GM12865 (cell line): ENCODE measurements at regions not wholly inside any gene's neighbourhood (a gene's known extent, or its start where the extent isn't known, plus 50 kb on each side); places are given as distances from the start of the nearest gene placed in this dataset.

ENCODE experiments used
- DNase-seq: peaks from one replicate; pipeline ENCODE4 v3.0.0; 2010; ENCODE audit warnings: low read depth
- H3K4me3 ChIP-seq: 2 replicates; pipeline ENCODE4 v1.5.1; 2011; ENCODE audit warnings: mild to moderate bottlenecking, low read depth, low read length, control low read depth
- TF ChIP-seq, protein P1 (sequence below): IDR thresholded peaks from 2 replicates; pipeline ENCODE4 v1.5.1; 2011; ENCODE audit warnings: low read length, control low read depth, low read depth, inconsistent platforms; ENCODE audit not compliant: insufficient read depth; ENCODE audit errors: missing control alignments

DNA sequence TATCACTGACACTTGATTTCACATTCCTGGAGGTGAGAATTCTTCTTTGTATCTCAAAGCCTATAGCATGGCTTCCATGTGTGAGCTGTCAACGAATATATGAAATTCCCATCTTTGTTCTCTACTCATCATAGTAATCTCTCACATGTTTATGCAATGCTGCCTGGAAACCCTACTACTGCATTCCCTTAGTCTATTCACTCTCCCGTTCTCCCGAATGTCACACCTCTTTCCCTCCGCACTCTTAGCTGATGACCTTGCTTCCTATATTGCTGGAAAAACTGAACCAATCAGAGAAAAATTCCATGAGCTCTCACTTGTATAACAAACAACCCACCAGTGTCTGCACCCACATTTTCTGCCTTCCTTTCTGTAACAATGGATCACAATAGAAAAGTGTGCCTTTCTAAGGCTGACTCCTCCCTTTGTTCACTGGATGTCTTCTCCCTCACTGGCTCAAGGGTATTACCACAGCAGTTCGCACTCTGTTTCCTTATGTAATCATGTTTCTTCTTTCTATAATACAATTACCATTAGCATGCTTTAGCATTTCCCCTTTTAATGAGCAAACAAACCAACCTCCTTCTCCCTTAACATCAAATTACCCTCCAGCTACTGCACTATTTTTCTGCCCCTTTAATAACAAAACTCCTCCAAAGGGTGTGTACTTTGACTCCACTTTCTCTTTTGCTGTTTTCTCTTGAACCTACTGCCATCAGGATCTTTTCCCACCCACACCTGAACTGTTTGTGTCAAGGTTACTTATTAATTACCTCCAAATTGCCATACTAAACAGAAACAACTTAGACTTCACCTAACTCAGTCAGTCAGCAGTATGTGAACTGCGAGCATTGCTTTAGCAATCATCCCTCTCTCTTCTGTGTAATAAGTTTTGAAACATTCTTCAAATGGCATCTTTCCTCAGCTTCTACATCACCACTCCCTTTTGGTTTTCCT, 63.9 kb upstream of the CCDC196 start:
- no peak for DNase-seq
- TF ChIP-seq, protein P1, sequence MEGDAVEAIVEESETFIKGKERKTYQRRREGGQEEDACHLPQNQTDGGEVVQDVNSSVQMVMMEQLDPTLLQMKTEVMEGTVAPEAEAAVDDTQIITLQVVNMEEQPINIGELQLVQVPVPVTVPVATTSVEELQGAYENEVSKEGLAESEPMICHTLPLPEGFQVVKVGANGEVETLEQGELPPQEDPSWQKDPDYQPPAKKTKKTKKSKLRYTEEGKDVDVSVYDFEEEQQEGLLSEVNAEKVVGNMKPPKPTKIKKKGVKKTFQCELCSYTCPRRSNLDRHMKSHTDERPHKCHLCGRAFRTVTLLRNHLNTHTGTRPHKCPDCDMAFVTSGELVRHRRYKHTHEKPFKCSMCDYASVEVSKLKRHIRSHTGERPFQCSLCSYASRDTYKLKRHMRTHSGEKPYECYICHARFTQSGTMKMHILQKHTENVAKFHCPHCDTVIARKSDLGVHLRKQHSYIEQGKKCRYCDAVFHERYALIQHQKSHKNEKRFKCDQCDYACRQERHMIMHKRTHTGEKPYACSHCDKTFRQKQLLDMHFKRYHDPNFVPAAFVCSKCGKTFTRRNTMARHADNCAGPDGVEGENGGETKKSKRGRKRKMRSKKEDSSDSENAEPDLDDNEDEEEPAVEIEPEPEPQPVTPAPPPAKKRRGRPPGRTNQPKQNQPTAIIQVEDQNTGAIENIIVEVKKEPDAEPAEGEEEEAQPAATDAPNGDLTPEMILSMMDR: no peak
- H3K4me3 ChIP-seq: no peak overlapping the region

DNA sequence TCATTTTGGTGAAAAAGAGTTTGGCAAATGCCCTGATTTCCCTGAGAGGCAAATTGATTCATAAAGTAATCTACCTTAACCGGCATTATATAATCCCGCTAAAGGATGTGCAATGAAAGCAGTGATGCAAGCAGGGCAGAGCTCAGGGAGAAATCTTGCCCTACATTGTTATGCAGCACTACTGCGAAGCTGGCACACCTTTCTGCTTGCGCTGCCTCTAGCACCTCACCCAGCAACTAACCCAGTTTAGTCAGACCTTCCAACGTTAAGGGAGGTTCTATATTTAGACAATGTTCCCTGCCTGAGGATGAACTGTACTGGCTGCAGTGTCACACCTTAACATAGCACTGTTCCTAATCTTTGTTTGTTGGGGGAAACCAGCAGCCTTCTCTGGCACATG, 60.8 kb upstream of the CCDC196 start:
- TF ChIP-seq, protein P1: no peak
- H3K4me3 ChIP-seq: no peak overlapping the region
- DNase-seq: no peak

DNA sequence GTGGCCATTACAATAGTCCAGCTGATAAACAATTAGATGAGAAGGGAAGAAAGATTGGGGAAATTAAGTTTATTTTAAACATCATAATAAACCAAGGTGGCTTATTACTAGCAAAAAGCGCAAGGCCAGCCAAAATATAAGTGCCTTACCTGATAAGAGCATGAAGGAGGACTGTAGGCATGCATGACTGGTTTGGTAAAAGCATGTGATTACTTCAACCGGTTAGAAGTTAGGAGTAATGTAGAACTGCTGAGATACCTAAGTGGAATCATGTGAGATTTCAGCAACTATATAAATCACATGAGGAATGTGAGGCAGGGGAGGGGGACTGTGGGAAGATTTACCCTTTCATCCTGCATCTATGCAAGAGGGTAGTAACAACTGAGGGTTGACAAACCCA, 59.7 kb upstream of the CCDC196 start:
- TF ChIP-seq, protein P1: no peak
- no peak for DNase-seq
- no peak overlapping the region for H3K4me3 ChIP-seq

DNA sequence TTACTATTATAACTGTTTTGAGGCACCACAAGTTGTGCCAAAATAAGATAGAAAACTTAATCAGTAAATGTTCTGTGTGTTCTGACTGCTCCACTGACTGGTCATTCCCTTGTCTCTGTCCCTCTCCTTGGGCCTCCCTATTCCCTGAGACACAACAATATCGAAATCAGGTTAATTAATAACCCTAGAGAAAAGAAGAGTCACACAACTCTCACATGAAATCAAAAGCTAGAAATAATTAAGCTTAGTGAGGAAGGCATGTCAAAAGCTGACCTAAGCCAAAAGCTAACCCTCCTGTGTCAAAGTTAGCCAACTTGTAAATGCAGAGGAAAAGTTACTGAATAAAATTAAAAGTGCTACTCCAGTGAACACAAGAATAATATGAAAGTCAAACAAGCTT, 53.8 kb upstream of the CCDC196 start:
- H3K4me3 ChIP-seq: no peak overlapping the region
- TF ChIP-seq, protein P1: no peak

DNA sequence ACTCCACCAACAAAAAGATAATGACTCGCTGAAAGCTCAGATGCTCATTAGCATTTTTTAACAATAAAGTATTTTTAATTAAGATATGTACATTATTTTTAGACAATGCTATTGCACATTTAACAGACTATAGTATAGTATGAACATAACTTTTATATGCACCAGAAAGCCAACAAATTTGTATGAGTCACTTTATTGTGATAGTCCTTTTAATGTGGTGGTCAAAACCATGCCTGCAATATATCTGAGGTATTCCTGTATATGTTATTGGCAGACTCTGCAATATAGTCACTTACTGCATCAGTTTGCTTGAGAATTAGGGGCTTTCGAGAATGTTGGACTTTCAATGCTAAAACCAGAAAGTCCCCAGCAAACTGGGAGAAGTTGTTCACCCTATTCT, 51.7 kb upstream of the CCDC196 start:
- H3K4me3 ChIP-seq: no peak overlapping the region
- no peak for DNase-seq
- TF ChIP-seq, protein P1: no peak

More for the DNA sequence above, 53.8 kb upstream of the CCDC196 start:
- DNase-seq: no peak

DNA sequence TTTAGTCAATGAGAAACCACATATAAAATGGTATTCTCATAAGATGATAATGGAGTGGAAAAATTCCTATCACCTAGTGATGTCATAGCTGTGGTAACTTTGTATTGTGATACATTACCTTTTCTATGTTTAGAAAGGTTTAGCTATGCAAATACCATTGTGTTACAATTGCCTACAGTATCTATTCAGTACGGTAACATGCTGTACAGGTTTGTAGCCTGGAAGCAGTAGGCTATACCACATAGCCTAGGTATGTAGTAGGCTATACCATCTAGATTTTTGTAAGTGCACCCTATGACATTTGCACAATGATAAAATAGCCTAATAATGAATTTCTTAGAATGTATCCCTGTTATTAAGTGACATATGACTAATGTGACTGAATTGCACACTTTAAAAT, 50.5 kb upstream of the CCDC196 start:
- DNase-seq: no peak
- TF ChIP-seq, protein P1: no peak

More for the DNA sequence above, 50.5 kb upstream of the CCDC196 start:
- H3K4me3 ChIP-seq: no peak overlapping the region
